DMS53 (cell line): ENCODE measurements at regions not wholly inside any gene's neighbourhood (a gene's known extent, or its start where the extent isn't known, plus 50 kb on each side); places are given as distances from the start of the nearest gene placed in this dataset.
"Not testable (repeated sequence)": the region's sequence is repeated elsewhere in the genome, so short reads cannot be mapped to it uniquely, and the experiment has no call there.

ENCODE experiments used
- DNase-seq: peaks from one replicate; lab custom pipeline; 2025; lab: John Stamatoyannopoulos, UW

DNA sequence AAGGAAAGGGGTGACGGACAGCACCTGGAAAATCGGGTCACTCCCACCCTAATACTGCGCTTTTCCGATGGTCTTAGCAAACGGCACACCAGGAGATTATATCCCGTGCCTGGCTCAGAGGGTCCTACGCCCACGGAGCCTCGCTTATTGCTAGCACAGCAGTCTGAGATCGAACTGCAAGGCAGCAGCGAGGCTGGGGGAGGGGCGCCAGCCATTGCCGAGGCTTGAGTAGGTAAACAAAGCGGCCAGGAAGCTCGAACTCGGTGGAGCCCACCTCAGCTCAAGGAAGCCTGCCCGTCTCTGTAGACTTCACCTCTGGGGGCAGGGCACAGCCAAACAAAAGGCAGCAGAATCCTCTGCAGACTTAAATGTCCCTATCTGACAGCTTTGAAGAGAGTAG lies 91.5 kb upstream of the MBIP start:
- not testable (repeated sequence) for DNase-seq

DNA sequence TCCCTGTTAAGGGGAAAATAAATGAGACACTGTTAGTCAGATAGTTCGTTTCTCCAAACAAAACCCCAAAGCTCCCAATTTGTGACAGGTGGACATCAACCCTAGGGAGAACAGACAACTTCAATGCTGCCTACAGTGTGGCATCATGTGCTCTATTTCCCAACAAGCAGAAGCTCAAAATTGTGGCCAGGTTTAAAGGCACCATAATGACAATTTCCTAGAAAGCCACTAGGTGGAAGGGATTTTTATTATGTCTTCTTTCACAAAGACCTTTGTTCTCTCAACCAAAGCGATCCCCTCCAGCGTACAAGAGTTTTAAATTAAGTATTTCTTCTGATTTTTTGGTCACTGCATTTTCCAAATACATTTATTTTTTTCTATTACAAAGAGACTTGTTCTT lies 88.0 kb upstream of the MBIP start:
- DNase-seq, result no peak

DNA sequence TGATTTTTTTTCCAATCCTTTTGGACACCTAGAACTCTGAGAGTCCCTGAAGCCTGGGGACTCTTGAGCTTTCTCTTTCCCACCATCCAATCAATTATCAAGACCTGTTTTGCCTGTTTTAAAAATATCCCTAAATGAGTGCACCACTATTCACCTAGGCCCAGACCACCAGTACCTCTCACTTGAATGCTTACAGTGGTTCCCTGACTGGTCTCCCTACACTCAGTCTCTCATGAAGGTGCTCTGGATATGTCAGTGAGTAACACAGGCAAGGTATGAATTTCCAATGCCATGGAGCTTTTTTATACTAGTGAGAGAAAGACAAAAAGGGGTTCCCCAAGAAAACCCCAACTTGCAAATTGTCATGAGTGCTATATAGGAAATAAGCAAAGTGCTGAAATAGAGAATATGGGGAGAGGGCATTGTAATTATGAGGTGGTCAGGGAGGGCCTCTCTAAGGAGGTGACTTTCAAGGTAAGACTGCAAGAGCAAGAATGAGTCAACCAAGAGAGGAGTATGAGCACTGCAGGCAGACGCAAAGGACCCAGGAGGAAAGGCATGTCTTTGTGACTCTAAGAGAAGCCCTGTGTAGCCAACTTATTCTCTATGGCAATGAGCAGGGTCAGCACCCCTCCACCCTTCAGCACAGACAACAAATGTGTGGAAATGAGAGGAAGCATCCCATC lies 85.3 kb upstream of the MBIP start:
- DNase-seq, result no peak

DNA sequence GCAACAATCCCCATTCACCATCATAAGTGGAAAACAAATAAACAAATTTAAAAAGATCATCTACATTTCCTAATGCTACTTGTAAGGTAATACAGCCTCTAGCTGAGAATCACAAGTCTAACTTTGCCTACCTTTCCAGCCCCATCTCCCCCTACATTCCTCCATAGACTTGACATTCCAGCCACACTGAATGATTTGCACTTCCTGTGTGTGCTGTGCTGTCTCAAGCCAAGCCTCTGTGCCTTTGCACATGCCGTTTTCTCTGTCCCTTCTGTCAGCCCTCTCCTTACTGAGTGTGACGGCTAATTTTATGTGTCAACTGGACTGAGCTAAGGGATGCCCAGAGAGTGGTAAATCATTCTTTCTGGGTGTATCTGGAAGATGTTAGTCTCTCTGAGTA lies 82.4 kb upstream of the MBIP start:
- DNase-seq, result no peak

- DNase-seq, result no peak
Measured at GRCh38 chr14:36398463-36399291, 78.2 kb upstream of the MBIP start.

GRCh38 chr14:36397357-36397756 lies 76.9 kb upstream of the MBIP start:
- no peak for DNase-seq

- DNase-seq, result no peak
Measured at GRCh38 chr14:36396798-36397197, 76.4 kb upstream of the MBIP start.

DNA sequence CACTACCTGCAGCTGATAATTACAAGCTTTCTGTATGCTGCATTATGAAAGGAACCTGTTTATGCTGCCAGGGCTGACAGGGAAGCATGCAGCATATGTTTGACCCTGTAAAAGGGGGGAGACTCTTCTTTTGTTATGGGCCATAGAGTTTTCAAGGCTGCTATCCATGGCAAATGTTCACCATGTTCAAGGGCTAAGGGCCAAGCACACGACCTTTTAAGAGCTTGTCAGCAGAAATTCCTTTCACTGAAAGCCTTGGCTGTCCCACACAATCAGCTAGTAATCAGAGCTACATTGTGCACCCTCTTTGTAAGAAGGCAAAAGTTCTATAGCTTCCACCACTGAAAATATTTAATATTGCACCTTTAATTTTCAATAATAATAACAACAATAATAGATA lies 74.2 kb upstream of the MBIP start:
- no peak for DNase-seq

GRCh38 chr14:36390718-36391117 lies 70.3 kb upstream of the MBIP start:
- DNase-seq, result no peak

DNA sequence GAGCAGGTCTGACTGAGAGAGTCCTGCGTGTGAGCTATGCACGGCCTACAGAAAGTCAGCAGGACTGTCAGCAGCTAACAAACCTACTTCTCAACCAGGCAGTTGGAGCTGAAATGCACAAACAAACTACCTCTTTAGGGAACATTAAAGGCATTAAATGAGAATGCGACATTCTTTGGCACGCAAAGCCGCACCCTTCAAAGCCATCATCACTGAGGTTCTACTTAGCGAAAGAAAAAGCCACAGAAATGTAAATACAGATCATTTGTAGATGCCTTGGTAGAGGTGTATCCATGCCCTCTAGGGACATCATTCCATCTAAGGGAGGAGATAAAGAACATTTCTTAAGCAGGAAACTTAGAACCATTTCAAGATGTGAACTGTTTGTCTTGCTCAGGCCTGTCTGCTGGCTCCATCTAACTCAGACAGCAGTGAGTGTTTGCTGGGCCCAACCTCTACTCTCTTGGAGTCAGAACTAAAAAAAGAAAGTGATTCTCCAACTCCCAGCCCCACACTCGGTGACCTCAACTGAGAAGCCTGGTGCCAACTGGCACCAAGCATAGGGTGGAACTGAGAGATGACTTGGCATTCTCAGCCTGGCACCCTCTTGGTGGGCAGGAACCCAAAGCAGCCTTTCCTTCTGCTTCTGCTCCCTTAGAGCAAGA lies 63.5 kb upstream of the MBIP start:
- DNase-seq, result no peak

DNA sequence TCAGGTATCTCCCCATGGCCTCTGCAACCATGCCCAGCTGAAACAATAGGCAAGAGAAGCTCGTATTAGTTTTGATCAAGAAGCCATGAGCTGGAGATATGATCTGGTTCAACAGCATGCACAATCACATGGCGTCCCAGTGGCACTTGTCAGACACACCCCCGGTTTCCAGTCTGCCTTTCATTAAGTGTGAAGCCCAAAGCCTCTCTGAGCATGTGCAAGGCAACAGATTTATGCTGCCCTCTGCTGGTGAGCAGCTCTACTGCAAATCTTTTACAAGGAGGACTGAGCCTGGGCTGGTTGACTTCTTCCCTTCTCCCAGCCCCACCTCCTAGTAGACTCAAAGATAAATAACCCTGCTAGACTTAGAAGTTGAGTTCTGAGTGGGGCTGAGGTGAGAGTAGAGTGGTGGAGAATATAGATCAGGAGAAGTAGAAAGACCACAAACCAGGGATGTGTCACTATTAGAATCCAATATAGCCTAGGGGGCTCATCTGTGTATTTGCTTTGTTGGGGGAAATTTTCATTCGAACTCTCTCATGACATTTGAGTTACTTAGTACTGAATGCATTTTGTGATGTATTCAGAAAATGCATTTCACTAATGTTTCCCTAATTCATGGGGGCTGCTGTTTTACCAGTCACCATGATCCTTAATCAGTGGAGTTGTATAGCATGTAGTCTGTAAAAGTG lies 53.7 kb upstream of the MBIP start:
- DNase-seq, result peak; percentile 94
